ENCODE measurements at regions not wholly inside any gene's neighbourhood (a gene's known extent, or its start where the extent isn't known, plus 50 kb on each side); places are given as distances from the start of the nearest gene placed in this dataset.

DNA sequence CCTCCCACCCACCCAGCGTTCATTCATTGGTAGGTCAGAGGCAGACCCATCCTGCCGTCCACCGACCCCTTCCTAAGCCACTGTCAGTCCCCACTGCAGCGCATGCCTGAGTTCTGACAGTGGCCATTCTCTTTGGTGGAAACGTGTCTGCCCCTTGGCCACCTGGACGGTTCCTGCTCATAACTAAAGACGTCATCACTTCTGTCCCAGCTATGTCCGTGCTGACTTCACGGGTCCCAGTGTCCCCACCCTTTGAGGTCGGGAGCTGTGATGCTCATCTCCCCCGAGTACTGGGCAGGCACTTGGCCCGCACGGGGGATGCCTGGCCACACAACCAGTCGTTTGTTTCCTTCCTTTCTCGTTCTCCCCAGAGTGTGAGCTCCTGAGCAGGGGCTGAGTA is 267.1 kb downstream of the C16orf95 start:
- Histone ChIP-seq H2BK5ac (ENCODE audit: low read length) (no peak overlapping the region), H4K5ac (ENCODE audit: low read length) (no peak overlapping the region), H3K4ac (ENCODE audit: low read depth, low read length) (no peak overlapping the region), H3K18ac (ENCODE audit: low read length) (no peak overlapping the region), H3K27me3 (ENCODE audit: insufficient read depth, low read length, poor library complexity) (no peaks in the 10 kb centered on the region), H3K79me1 (ENCODE audit: low read length) (no peaks in the 10 kb centered on the region), H3K23ac (ENCODE audit: low read length) (no peak overlapping the region), H2BK120ac (ENCODE audit: low read depth, low read length) (no peak overlapping the region), H3K4me3 (ENCODE audit: low read length) (no peak overlapping the region), H3K36me3 (ENCODE audit: control insufficient read depth, insufficient read depth, low read length) (no peaks in the 10 kb centered on the region), H3K56ac (ENCODE audit: low read length) (no peak overlapping the region), H2BK15ac (replicated peaks; ENCODE audit: low read depth) (no peak overlapping the region), H2AK5ac (ENCODE audit: low read length) (no peak overlapping the region), H4K8ac (ENCODE audit: low read depth, low read length) (no peak overlapping the region), H3K4me1 (ENCODE audit: control insufficient read depth, low read depth, low read length) (peaks cover 2% of the 10 kb centered on the region), H3K4me2 (ENCODE audit: low read length) (no peak overlapping the region), H3K9ac (ENCODE audit: low read length) (no peak overlapping the region), H3K27ac (ENCODE audit: low read depth, low read length) (no peak overlapping the region), H3K79me2 (ENCODE audit: control insufficient read depth, insufficient read depth, low read length) (no peaks in the 10 kb centered on the region)
- no peak for DNase-seq
- WGBS (ENCODE audit: extremely low coverage, insufficient coverage, low lambda C conversion rate) = no CpG with 5 or more reads among the region's 15 CpGs

DNA sequence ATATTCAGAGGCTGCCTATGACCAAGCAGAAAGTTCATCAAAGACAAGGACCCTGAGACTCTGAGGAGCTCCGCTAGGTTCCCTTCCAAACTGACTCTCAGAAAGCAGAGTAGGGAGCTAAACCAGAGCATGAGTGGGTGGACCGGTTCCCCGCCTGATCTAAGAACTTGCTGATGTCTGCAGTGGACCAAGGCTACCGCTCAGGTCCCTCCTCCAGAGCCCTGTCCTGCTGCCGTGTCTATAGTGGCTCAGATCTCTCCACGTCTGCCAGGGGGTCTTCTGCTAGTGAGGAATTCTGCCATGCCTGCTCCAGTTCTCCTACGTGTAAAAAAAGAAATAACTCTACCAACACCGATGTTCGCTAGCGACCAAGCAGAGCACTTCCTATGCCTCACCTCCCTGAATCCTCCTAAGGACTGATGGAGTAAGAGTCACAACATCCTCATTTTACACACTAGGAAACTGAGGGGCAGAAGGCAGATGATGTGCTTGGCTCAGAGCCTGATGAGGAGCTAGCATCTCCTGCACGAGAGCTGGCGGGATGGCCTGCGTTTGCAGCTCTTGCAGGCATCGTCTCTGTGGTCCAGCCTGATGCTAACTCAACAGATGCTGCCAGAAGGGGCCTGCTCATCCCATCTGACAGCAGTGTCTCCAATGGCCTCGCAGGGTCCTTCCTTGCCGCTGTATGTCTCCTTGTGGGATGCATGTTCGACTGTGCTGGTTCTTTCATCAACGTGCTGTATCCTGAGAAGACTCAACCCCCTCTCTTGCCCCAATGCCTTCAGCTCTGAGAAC is 265.5 kb downstream of the C16orf95 start:
- H4K5ac ChIP-seq (ENCODE audit: low read length) = no peak overlapping the region
- H3K27me3 ChIP-seq (ENCODE audit: insufficient read depth, low read length, poor library complexity) = no peaks in the 10 kb centered on the region
- no peak overlapping the region for H4K8ac ChIP-seq (ENCODE audit: low read depth, low read length)
- no peaks in the 10 kb centered on the region for H3K79me1 ChIP-seq (ENCODE audit: low read length)
- no peak overlapping the region for H3K4ac ChIP-seq (ENCODE audit: low read depth, low read length)
- no peak overlapping the region for H3K4me3 ChIP-seq (ENCODE audit: low read length)
- H2AK5ac ChIP-seq (ENCODE audit: low read length) = no peak overlapping the region
- H3K4me1 ChIP-seq (ENCODE audit: control insufficient read depth, low read depth, low read length) = peaks cover 2% of the 10 kb centered on the region
- no CpG with 5 or more reads among the region's 18 CpGs for WGBS (ENCODE audit: extremely low coverage, insufficient coverage, low lambda C conversion rate)
- no peak overlapping the region for H3K27ac ChIP-seq (ENCODE audit: low read depth, low read length)
- no peaks in the 10 kb centered on the region for H3K79me2 ChIP-seq (ENCODE audit: control insufficient read depth, insufficient read depth, low read length)
- H2BK5ac ChIP-seq (ENCODE audit: low read length) = no peak overlapping the region
- DNase-seq = no peak
- H2BK15ac ChIP-seq (replicated peaks; ENCODE audit: low read depth) = no peak overlapping the region
- no peak overlapping the region for H3K23ac ChIP-seq (ENCODE audit: low read length)
- H3K18ac ChIP-seq (ENCODE audit: low read length) = no peak overlapping the region
- no peak overlapping the region for H2BK120ac ChIP-seq (ENCODE audit: low read depth, low read length)
- no peak overlapping the region for H3K56ac ChIP-seq (ENCODE audit: low read length)
- no peak overlapping the region for H3K4me2 ChIP-seq (ENCODE audit: low read length)
- H3K36me3 ChIP-seq (ENCODE audit: control insufficient read depth, insufficient read depth, low read length) = no peaks in the 10 kb centered on the region
- H3K9ac ChIP-seq (ENCODE audit: low read length) = no peak overlapping the region

DNA sequence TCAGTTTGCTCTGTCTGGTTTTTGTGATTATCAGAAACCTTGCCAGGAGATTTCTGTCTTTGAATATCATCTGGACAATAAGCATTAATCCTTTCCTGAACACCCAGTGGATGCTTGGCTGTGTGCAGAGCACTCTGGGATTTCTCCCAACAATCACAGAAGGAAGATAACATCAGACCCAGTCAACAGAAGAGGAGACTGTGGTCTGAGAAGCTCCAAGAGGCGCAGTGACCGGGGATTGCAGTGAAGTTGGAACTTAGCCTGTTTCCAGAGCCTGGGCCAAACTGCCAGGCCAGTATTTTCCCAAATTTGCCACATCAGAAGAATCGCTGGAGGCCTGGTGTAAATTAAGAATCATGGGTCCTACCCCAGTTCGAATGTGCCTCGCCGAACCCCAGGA is 264.7 kb downstream of the C16orf95 start:
- H2AK5ac ChIP-seq (ENCODE audit: low read length) = no peak overlapping the region
- H3K4me3 ChIP-seq (ENCODE audit: low read length) = no peak overlapping the region
- H3K4me2 ChIP-seq (ENCODE audit: low read length) = no peak overlapping the region
- H3K27ac ChIP-seq (ENCODE audit: low read depth, low read length) = no peak overlapping the region
- H4K5ac ChIP-seq (ENCODE audit: low read length) = no peak overlapping the region
- H3K36me3 ChIP-seq (ENCODE audit: control insufficient read depth, insufficient read depth, low read length) = no peaks in the 10 kb centered on the region
- no CpG with 5 or more reads among the region's 6 CpGs for WGBS (ENCODE audit: extremely low coverage, insufficient coverage, low lambda C conversion rate)
- H2BK15ac ChIP-seq (replicated peaks; ENCODE audit: low read depth) = no peak overlapping the region
- no peak overlapping the region for H3K56ac ChIP-seq (ENCODE audit: low read length)
- H3K4ac ChIP-seq (ENCODE audit: low read depth, low read length) = no peak overlapping the region
- no peaks in the 10 kb centered on the region for H3K79me1 ChIP-seq (ENCODE audit: low read length)
- H3K23ac ChIP-seq (ENCODE audit: low read length) = no peak overlapping the region
- H2BK5ac ChIP-seq (ENCODE audit: low read length) = no peak overlapping the region
- H3K4me1 ChIP-seq (ENCODE audit: control insufficient read depth, low read depth, low read length) = no peaks in the 10 kb centered on the region
- no peak overlapping the region for H3K9ac ChIP-seq (ENCODE audit: low read length)
- H4K8ac ChIP-seq (ENCODE audit: low read depth, low read length) = no peak overlapping the region
- H2BK120ac ChIP-seq (ENCODE audit: low read depth, low read length) = no peak overlapping the region
- DNase-seq = no peak
- no peaks in the 10 kb centered on the region for H3K79me2 ChIP-seq (ENCODE audit: control insufficient read depth, insufficient read depth, low read length)
- H3K27me3 ChIP-seq (ENCODE audit: insufficient read depth, low read length, poor library complexity) = no peaks in the 10 kb centered on the region
- H3K18ac ChIP-seq (ENCODE audit: low read length) = no peak overlapping the region

DNA sequence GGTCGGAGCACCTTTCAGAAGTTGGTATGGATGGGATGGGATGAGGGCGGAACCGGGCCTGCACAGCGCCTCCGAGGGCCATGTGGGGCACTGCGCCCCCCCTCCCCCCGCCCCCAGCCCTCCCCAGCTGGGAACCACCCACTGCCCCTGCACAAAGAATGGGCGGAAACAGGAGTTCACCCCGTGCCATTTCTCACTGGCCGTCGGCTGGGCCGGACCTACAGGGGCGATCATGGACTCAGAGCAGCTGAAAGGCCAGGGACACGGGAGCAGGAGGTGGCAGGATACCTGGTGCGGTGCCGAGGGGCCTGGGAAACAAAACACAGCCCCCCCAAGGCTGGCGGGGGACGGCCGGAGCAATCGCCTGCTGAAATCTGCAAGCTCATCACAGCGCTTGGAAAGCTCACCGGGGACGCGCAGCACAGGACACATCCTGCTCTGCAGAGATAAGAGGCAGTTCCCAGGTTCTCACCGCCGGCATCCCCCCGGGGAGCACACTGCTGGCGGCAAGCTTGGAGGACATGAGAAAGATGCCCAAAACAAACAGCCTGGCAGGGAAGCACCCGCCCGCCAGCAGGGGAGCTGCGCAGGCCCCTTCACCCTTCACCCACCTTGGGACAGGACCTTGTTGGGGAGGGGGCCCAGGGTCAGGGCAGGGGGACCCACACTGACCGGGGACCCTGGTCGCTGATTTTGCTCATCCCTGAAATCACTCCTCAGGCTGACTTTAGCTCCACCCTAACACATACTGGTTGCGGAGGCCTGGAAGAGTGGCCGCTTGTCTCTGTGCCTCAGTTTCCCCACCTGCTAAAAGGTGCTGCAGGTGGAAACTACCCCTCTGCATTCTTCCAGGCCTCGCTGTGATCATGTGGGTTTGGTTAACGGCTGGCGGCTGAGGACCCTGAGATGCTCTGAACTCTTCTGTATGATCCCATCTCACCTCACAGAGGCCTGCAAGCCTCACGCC is 263.9 kb downstream of the C16orf95 start:
- Histone ChIP-seq H3K4me3 (ENCODE audit: low read length) (no peak overlapping the region), H2BK120ac (ENCODE audit: low read depth, low read length) (no peak overlapping the region), H3K56ac (ENCODE audit: low read length) (peak overlapping the region; percentile 84), H3K9ac (ENCODE audit: low read length) (peak overlapping the region; percentile 37), H3K18ac (ENCODE audit: low read length) (peak overlapping the region; percentile 41), H4K8ac (ENCODE audit: low read depth, low read length) (no peak overlapping the region), H3K27ac (ENCODE audit: low read depth, low read length) (no peak overlapping the region), H3K4me1 (ENCODE audit: control insufficient read depth, low read depth, low read length) (no peaks in the 10 kb centered on the region), H2BK15ac (replicated peaks; ENCODE audit: low read depth) (no peak overlapping the region), H2AK5ac (ENCODE audit: low read length) (no peak overlapping the region), H3K36me3 (ENCODE audit: control insufficient read depth, insufficient read depth, low read length) (no peaks in the 10 kb centered on the region), H3K27me3 (ENCODE audit: insufficient read depth, low read length, poor library complexity) (no peaks in the 10 kb centered on the region), H3K23ac (ENCODE audit: low read length) (no peak overlapping the region), H3K4me2 (ENCODE audit: low read length) (peak overlapping the region; percentile 43), H2BK5ac (ENCODE audit: low read length) (no peak overlapping the region), H3K79me1 (ENCODE audit: low read length) (no peaks in the 10 kb centered on the region), H3K4ac (ENCODE audit: low read depth, low read length) (no peak overlapping the region), H3K79me2 (ENCODE audit: control insufficient read depth, insufficient read depth, low read length) (no peaks in the 10 kb centered on the region), H4K5ac (ENCODE audit: low read length) (no peak overlapping the region)
- peak; percentile 89 for DNase-seq
- WGBS (ENCODE audit: extremely low coverage, insufficient coverage, low lambda C conversion rate) = no CpG with 5 or more reads among the region's 39 CpGs

DNA sequence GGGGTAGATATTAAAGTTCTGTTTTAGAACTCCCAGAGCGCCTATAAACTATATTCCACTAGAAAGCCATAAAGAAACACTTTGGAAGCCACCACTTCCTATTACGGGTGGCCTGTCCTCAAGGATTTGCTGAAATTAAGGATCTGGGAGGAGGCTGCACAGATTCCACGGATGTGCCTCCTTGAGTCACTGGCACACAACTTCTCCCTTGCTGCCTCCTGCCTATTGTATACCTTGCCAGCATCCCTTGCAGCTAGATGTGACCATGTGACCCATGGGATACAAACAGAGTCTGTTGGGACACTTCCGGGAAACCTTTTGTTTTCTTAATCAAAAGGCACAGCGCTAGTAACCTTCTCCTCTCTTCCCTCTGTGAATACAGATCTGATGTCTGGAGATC is 263.0 kb downstream of the C16orf95 start:
- Histone ChIP-seq H2BK5ac (ENCODE audit: low read length) (no peak overlapping the region), H2BK120ac (ENCODE audit: low read depth, low read length) (no peak overlapping the region), H4K8ac (ENCODE audit: low read depth, low read length) (no peak overlapping the region), H3K23ac (ENCODE audit: low read length) (no peak overlapping the region), H3K4me1 (ENCODE audit: control insufficient read depth, low read depth, low read length) (no peaks in the 10 kb centered on the region), H3K56ac (ENCODE audit: low read length) (no peak overlapping the region), H2AK5ac (ENCODE audit: low read length) (no peak overlapping the region), H3K9ac (ENCODE audit: low read length) (no peak overlapping the region), H3K4ac (ENCODE audit: low read depth, low read length) (no peak overlapping the region), H3K27ac (ENCODE audit: low read depth, low read length) (no peak overlapping the region), H3K4me3 (ENCODE audit: low read length) (peak overlapping the region; percentile 4), H3K4me2 (ENCODE audit: low read length) (no peak overlapping the region), H3K18ac (ENCODE audit: low read length) (no peak overlapping the region), H3K36me3 (ENCODE audit: control insufficient read depth, insufficient read depth, low read length) (no peaks in the 10 kb centered on the region), H2BK15ac (replicated peaks; ENCODE audit: low read depth) (no peak overlapping the region), H3K79me1 (ENCODE audit: low read length) (no peaks in the 10 kb centered on the region), H3K79me2 (ENCODE audit: control insufficient read depth, insufficient read depth, low read length) (no peaks in the 10 kb centered on the region), H3K27me3 (ENCODE audit: insufficient read depth, low read length, poor library complexity) (no peaks in the 10 kb centered on the region), H4K5ac (ENCODE audit: low read length) (no peak overlapping the region)
- no peak for DNase-seq
- WGBS (ENCODE audit: extremely low coverage, insufficient coverage, low lambda C conversion rate) = no CpG with 5 or more reads among the region's 5 CpGs
